ENCODE measurements at regions not wholly inside any gene's neighbourhood (a gene's known extent, or its start where the extent isn't known, plus 50 kb on each side); places are given as distances from the start of the nearest gene placed in this dataset.
"Not testable (repeated sequence)": the region's sequence is repeated elsewhere in the genome, so short reads cannot be mapped to it uniquely, and the experiment has no call there.

- not testable (repeated sequence) for H3K36me3 ChIP-seq; ATAC-seq (ENCODE audit: insufficient number of reproducible peaks, low FRiP score, low read depth); H3K4me3 ChIP-seq; H3K27me3 ChIP-seq (replicated peaks; ENCODE audit: insufficient read depth); H3K4me1 ChIP-seq (ENCODE audit: control insufficient read depth in 1 of 2, low read depth in 2 of 2); DNase-seq (ENCODE audit: low spot score); H3K27ac ChIP-seq; H3K9me3 ChIP-seq
Measured at GRCh38 chrY:18860856-18861255, 87.3 kb upstream of the HSFY2 start.

- DNase-seq (ENCODE audit: low spot score); H3K36me3 ChIP-seq; H3K27me3 ChIP-seq (replicated peaks; ENCODE audit: insufficient read depth); H3K9me3 ChIP-seq; ATAC-seq (ENCODE audit: insufficient number of reproducible peaks, low FRiP score, low read depth); H3K27ac ChIP-seq; H3K4me3 ChIP-seq; H3K4me1 ChIP-seq (ENCODE audit: control insufficient read depth in 1 of 2, low read depth in 2 of 2): not testable (repeated sequence)
Measured at GRCh38 chrY:18858484-18859191, 85.1 kb upstream of the HSFY2 start.

DNA sequence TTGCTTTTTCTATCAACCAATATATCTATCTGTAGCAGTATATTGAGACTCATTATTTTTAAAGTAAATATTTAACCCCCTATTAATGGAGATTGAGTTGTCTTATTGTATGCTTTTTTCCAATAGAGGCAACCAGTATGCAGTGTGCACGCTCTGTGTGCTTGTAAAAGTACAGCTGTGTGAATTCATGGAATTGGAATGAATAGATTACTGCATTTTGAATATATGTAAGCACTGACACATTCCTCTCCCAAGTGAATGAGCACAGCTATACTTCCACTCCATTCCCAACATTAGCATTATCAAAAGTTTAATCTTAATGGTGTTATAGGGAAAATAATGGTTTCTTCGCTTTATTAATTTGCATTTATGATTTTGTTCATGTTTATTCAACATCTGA is 81.6 kb upstream of the HSFY2 start:
- H3K9me3 ChIP-seq; H3K27me3 ChIP-seq (replicated peaks; ENCODE audit: insufficient read depth); ATAC-seq (ENCODE audit: insufficient number of reproducible peaks, low FRiP score, low read depth); H3K4me3 ChIP-seq; H3K36me3 ChIP-seq; H3K4me1 ChIP-seq (ENCODE audit: control insufficient read depth in 1 of 2, low read depth in 2 of 2); DNase-seq (ENCODE audit: low spot score); H3K27ac ChIP-seq: not testable (repeated sequence)

DNA sequence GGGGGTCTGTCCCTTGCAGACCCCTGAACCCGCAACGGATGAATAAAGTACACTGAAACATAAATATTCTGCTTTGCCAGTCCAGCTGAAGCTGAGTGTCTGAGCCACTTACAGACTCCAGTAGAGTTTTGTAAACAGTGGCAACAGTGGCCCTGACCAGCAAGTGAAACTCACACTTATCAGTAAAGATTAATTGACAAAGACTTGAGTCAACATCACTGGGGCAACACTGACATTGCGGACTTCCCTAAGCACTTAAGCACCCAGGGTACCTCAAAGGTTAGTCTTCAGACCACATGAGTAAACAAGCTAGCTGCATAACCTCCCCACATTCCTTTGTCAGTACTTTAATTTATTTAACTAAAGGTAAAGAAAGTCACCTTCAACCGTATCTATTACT is 79.8 kb upstream of the HSFY2 start:
- not testable (repeated sequence) for H3K9me3 ChIP-seq; H3K27me3 ChIP-seq (replicated peaks; ENCODE audit: insufficient read depth); DNase-seq (ENCODE audit: low spot score); H3K4me1 ChIP-seq (ENCODE audit: control insufficient read depth in 1 of 2, low read depth in 2 of 2); H3K36me3 ChIP-seq; H3K27ac ChIP-seq; H3K4me3 ChIP-seq; ATAC-seq (ENCODE audit: insufficient number of reproducible peaks, low FRiP score, low read depth)

GRCh38 chrY:18836643-18837042 is 63.1 kb upstream of the HSFY2 start:
- H3K27ac ChIP-seq; DNase-seq (ENCODE audit: low spot score); ATAC-seq (ENCODE audit: insufficient number of reproducible peaks, low FRiP score, low read depth); H3K9me3 ChIP-seq; H3K4me3 ChIP-seq; H3K4me1 ChIP-seq (ENCODE audit: control insufficient read depth in 1 of 2, low read depth in 2 of 2); H3K27me3 ChIP-seq (replicated peaks; ENCODE audit: insufficient read depth); H3K36me3 ChIP-seq: not testable (repeated sequence)

Measured in thoracic aorta (tissue), 2 donors.